Endothelial cell of umbilical vein (primary cell): ENCODE measurements at regions not wholly inside any gene's neighbourhood (a gene's known extent, or its start where the extent isn't known, plus 50 kb on each side); places are given as distances from the start of the nearest gene placed in this dataset.

Experiments
- BruUV-seq: library from RNA; stranded (reverse); fragments of 400-500 nt; replicated peaks from 2 replicates; lab custom pipeline; 2021; lab: Mats Ljungman, UMichigan
- CTCF ChIA-PET: fragments of 300-600, 350-600 bp; sonication (Branson Sonifier 250); formaldehyde crosslinking; loops from one replicate; lab custom pipeline; 2021; ENCODE audit warnings: antibody characterized with exemption, inconsistent platforms; lab: Charles Lee
- POLR2A ChIA-PET: fragments of 300-600, 350-600 bp; sonication (Branson Sonifier 250); formaldehyde crosslinking; loops from one replicate; lab custom pipeline; 2021; ENCODE audit warnings: antibody characterized with exemption, inconsistent platforms; lab: Charles Lee
- DNase-seq: peaks from one replicate; pipeline ENCODE4 v3.0.0-alpha.2; 2011; ENCODE audit warnings: low read depth, low spot score
- FAIRE-seq: peaks from 2 replicates; lab custom pipeline; 2011; peaks lifted over from hg19 to GRCh38; lab: Jason Lieb, UNC
- H2AFZ ChIP-seq: 2 replicates; pipeline ENCODE4 v1.6.0; 2012; ENCODE audit warnings: low read depth, low read length, control low read depth, inconsistent platforms
- H3K27ac ChIP-seq: 2 replicates; pipeline ENCODE4 v1.5.1; 2011; ENCODE audit warnings: low read depth, mild to moderate bottlenecking, control low read depth, low read length, moderate library complexity; ENCODE audit not compliant: insufficient read depth
- H3K27me3 ChIP-seq, 2 experiments: 2 replicates each; pipeline versions ENCODE4 v1.6.0 to v1.6.1; 2011; ENCODE audit warnings: low read length in 2 of 2, mixed read lengths in 1 of 2; ENCODE audit not compliant: control insufficient read depth in 2 of 2, insufficient read depth in 2 of 2
- H3K36me3 ChIP-seq, 2 experiments: 2 replicates in 1 of 2; 3 replicates in 1 of 2; pipeline ENCODE4 v1.5.1; 2011; ENCODE audit warnings: low read length in 2 of 2, mild to moderate bottlenecking in 1 of 2, moderate library complexity in 1 of 2; ENCODE audit not compliant: control insufficient read depth in 2 of 2, insufficient read depth in 2 of 2; ENCODE audit errors: extremely low read depth in 1 of 2
- H3K4me1 ChIP-seq: 3 replicates; pipeline ENCODE4 v1.5.1; 2011; ENCODE audit warnings: mild to moderate bottlenecking, low read length; ENCODE audit not compliant: control insufficient read depth, insufficient read depth; ENCODE audit errors: extremely low read depth
- H3K4me2 ChIP-seq: 2 replicates; pipeline ENCODE4 v1.6.1; 2011; ENCODE audit warnings: low read length, control low read depth, mixed read lengths; ENCODE audit not compliant: insufficient read depth
- H3K4me3 ChIP-seq, 3 experiments: fragments of 200-600 bp in 1 of 3; sonication (generic), shearing (Covaris generic) in 1 of 3; replicated peaks in 1 of 3; 2 replicates each; pipeline ENCODE4 v1.5.1; 2011 to 2016; ENCODE audit warnings: control low read depth in 3 of 3, low read length in 3 of 3, mild to moderate bottlenecking in 2 of 3, inconsistent platforms in 1 of 3, low read depth in 1 of 3, moderate library complexity in 1 of 3; ENCODE audit not compliant: insufficient read depth in 1 of 3
- H3K79me2 ChIP-seq: 2 replicates; pipeline ENCODE4 v1.6.0; 2012; ENCODE audit warnings: low read length, inconsistent platforms; ENCODE audit not compliant: control insufficient read depth, insufficient read depth
- H3K9ac ChIP-seq: replicated peaks from 2 replicates; pipeline ENCODE3; 2011; ENCODE audit warnings: low read length, control low read depth; ENCODE audit not compliant: insufficient read depth; ENCODE audit errors: extremely low read depth
- H3K9me1 ChIP-seq: replicated peaks from 3 replicates; pipeline ENCODE4 v1.6.0; 2011; ENCODE audit warnings: mild to moderate bottlenecking, low read length; ENCODE audit not compliant: control insufficient read depth, insufficient read depth; ENCODE audit errors: extremely low read depth
- H3K9me3 ChIP-seq: replicated peaks from 2 replicates; pipeline ENCODE4 v1.5.1; 2012; ENCODE audit warnings: low read length, inconsistent platforms; ENCODE audit not compliant: control insufficient read depth, insufficient read depth
- H4K20me1 ChIP-seq: replicated peaks from 2 replicates; pipeline ENCODE3; 2011; ENCODE audit warnings: mild to moderate bottlenecking, low read length; ENCODE audit not compliant: control insufficient read depth, insufficient read depth; ENCODE audit errors: extremely low read depth
- EZH2 ChIP-seq: IDR thresholded peaks from 2 replicates; pipeline ENCODE4 v1.6.1; 2012; ENCODE audit warnings: borderline replicate concordance, low read depth, mild to moderate bottlenecking, moderate library complexity, low read length, inconsistent platforms; ENCODE audit not compliant: severe bottlenecking
- FOS ChIP-seq: IDR thresholded peaks from 2 replicates; pipeline ENCODE4 v1.6.1; 2011; ENCODE audit warnings: mild to moderate bottlenecking, low read length, moderate library complexity, borderline replicate concordance; ENCODE audit not compliant: insufficient read depth
- MAX ChIP-seq: IDR thresholded peaks from 2 replicates; pipeline ENCODE4 v1.6.1; 2011; ENCODE audit not compliant: insufficient read depth, insufficient read length
- MYC ChIP-seq: IDR thresholded peaks from one replicate; pipeline ENCODE4 v1.6.1; 2011; ENCODE audit warnings: mild to moderate bottlenecking, low read depth, low read length
- POLR2A ChIP-seq: IDR thresholded peaks from 2 replicates; pipeline ENCODE4 v1.6.1; 2012; ENCODE audit warnings: low read depth, mild to moderate bottlenecking, control low read depth, low read length
- POLR2AphosphoS5 ChIP-seq: IDR thresholded peaks from 2 replicates; pipeline ENCODE4 v1.6.1; 2012; ENCODE audit warnings: low read depth, mild to moderate bottlenecking, control low read depth, low read length, moderate library complexity; ENCODE audit not compliant: insufficient read depth
- dilution Hi-C: fragments of 300-500 bp; cut with MboI; formaldehyde crosslinking; loops from one replicate; pipeline ENCODE4 v1.15.0; 2019; ENCODE audit warnings: low sequenced_read_pairs; ENCODE audit not compliant: extremely low pct_ligation_motif_present
- intact Hi-C: fragments of 100-400 bp; cut with micrococcal nuclease; formaldehyde crosslinking; loops from one replicate; pipeline ENCODE4 v1.10.0; 2022
- TF ChIP-seq, protein P1 (sequence below), 2 donors: IDR thresholded peaks; 1 replicate in 1 of 2; 2 replicates in 1 of 2; pipeline ENCODE4 v1.5.1; 2011; ENCODE audit warnings: low read length in 2 of 2, mild to moderate bottlenecking in 2 of 2, moderate library complexity in 2 of 2, control low read depth in 1 of 2, inconsistent platforms in 1 of 2, low read depth in 1 of 2; ENCODE audit not compliant: insufficient read depth in 1 of 2; ENCODE audit errors: extremely low read depth in 1 of 2

GRCh38 chr6:153590411-153590810, 448.6 kb upstream of the OPRM1 start:
- intact Hi-C loops, result no loop called here
- no peaks in the 10 kb centered on the region for H3K9me3 ChIP-seq
- ChIA-PET CTCF (no interaction called here), POLR2A (no interaction called here)
- no peak overlapping the region for H2AFZ ChIP-seq
- H3K27ac ChIP-seq, result no peak overlapping the region
- BruUV-seq, result no TSS peak
- H3K27me3 ChIP-seq, result no peaks in the 10 kb centered on the region
- no peak overlapping the region for H3K4me3 ChIP-seq
- no peaks in the 10 kb centered on the region for H4K20me1 ChIP-seq
- no peak for TF ChIP-seq POLR2A
- TF ChIP-seq, protein P1, sequence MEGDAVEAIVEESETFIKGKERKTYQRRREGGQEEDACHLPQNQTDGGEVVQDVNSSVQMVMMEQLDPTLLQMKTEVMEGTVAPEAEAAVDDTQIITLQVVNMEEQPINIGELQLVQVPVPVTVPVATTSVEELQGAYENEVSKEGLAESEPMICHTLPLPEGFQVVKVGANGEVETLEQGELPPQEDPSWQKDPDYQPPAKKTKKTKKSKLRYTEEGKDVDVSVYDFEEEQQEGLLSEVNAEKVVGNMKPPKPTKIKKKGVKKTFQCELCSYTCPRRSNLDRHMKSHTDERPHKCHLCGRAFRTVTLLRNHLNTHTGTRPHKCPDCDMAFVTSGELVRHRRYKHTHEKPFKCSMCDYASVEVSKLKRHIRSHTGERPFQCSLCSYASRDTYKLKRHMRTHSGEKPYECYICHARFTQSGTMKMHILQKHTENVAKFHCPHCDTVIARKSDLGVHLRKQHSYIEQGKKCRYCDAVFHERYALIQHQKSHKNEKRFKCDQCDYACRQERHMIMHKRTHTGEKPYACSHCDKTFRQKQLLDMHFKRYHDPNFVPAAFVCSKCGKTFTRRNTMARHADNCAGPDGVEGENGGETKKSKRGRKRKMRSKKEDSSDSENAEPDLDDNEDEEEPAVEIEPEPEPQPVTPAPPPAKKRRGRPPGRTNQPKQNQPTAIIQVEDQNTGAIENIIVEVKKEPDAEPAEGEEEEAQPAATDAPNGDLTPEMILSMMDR (IDR thresholded peaks at IDR 0.05; ENCODE audit: extremely low read depth in 1 of 2, insufficient read depth in 1 of 2, low read depth in 1 of 2, low read length in 2 of 2), result no peak
- no peak for TF ChIP-seq EZH2
- no peak for TF ChIP-seq MAX
- no peak for TF ChIP-seq MYC
- TF ChIP-seq POLR2AphosphoS5, result no peak
- no peaks in the 10 kb centered on the region for H3K4me1 ChIP-seq
- H3K4me2 ChIP-seq, result no peak overlapping the region
- H3K9me1 ChIP-seq, result no peaks in the 10 kb centered on the region
- dilution Hi-C loops, result no loop called here
- no peak for DNase-seq
- no peaks in the 10 kb centered on the region for H3K36me3 ChIP-seq
- H3K9ac ChIP-seq, result no peak overlapping the region
- no peaks in the 10 kb centered on the region for H3K79me2 ChIP-seq
- FAIRE-seq, result no peak

GRCh38 chr6:153588330-153588729, 450.7 kb upstream of the OPRM1 start:
- no peaks in the 10 kb centered on the region for H3K36me3 ChIP-seq
- FAIRE-seq (no peak), DNase-seq (no peak)
- TF ChIP-seq EZH2, result no peak
- no peak for TF ChIP-seq FOS
- H3K9ac ChIP-seq, result no peak overlapping the region
- H3K4me3 ChIP-seq, result no peak overlapping the region
- no peaks in the 10 kb centered on the region for H3K27me3 ChIP-seq
- POLR2A ChIA-PET, result no interaction called here
- H3K27ac ChIP-seq, result no peak overlapping the region
- intact Hi-C loops, result no loop called here
- H3K4me1 ChIP-seq, result no peaks in the 10 kb centered on the region
- H3K4me2 ChIP-seq, result no peak overlapping the region
- H3K79me2 ChIP-seq, result no peaks in the 10 kb centered on the region
- dilution Hi-C loops, result no loop called here
- peaks cover 3% of the 10 kb centered on the region for H3K9me3 ChIP-seq
- H3K9me1 ChIP-seq, result no peaks in the 10 kb centered on the region
- H2AFZ ChIP-seq, result no peak overlapping the region
- CTCF ChIA-PET, result no interaction called here
- BruUV-seq, result no TSS peak
- H4K20me1 ChIP-seq, result no peaks in the 10 kb centered on the region
